Lung (tissue), 11 donors: ENCODE measurements at regions not wholly inside any gene's neighbourhood (a gene's known extent, or its start where the extent isn't known, plus 50 kb on each side); places are given as distances from the start of the nearest gene placed in this dataset.
"Not testable (repeated sequence)": the region's sequence is repeated elsewhere in the genome, so short reads cannot be mapped to it uniquely, and the experiment has no call there.

Experiments used
- ATAC-seq: fragments of 200-7000 bp; cut with Tn5 transposase; one replicate; pipeline ENCODE4 v1.9.1; 2020; ENCODE audit warnings: moderate number of reproducible peaks; ENCODE audit not compliant: insufficient read depth, low FRiP score
- DNase-seq, 3 donors: peaks; one replicate each; pipeline ENCODE4 v3.0.0-alpha.2; 2013 to 2017
- H3K27ac ChIP-seq, 2 donors: one replicate each; pipeline ENCODE4 v1.5.1; 2013; ENCODE audit warnings: mild to moderate bottlenecking in 2 of 2, moderate library complexity in 2 of 2, control low read depth in 1 of 2, inconsistent platforms in 1 of 2, low read depth in 1 of 2, low read length in 1 of 2
- H3K27me3 ChIP-seq, 3 donors: one replicate each; pipeline ENCODE4 v1.5.1; 2013; ENCODE audit warnings: low read length in 2 of 3; ENCODE audit not compliant: control insufficient read depth in 3 of 3, insufficient read depth in 3 of 3
- H3K36me3 ChIP-seq, 4 donors: one replicate each; pipeline ENCODE4 v1.5.1; 2013; ENCODE audit warnings: low read length in 4 of 4, mild to moderate bottlenecking in 1 of 4, moderate library complexity in 1 of 4; ENCODE audit not compliant: control insufficient read depth in 4 of 4, insufficient read depth in 4 of 4
- H3K4me1 ChIP-seq, 5 donors: one replicate each; pipeline ENCODE4 v1.5.1; 2013; ENCODE audit warnings: low read length in 5 of 5, mild to moderate bottlenecking in 2 of 5, moderate library complexity in 1 of 5; ENCODE audit not compliant: control insufficient read depth in 5 of 5, insufficient read depth in 5 of 5
- H3K4me3 ChIP-seq: one replicate; pipeline ENCODE4 v1.5.1; 2013; ENCODE audit warnings: mild to moderate bottlenecking, control low read depth, moderate library complexity
- H3K9ac ChIP-seq, 2 donors: one replicate each; pipeline ENCODE4 v1.5.1; 2013; ENCODE audit warnings: low read length in 2 of 2, control low read depth in 1 of 2; ENCODE audit not compliant: insufficient read depth in 1 of 2
- H3K9me3 ChIP-seq, 4 donors: one replicate each; pipeline ENCODE4 v1.5.1; 2013; ENCODE audit warnings: low read length in 3 of 4, mild to moderate bottlenecking in 1 of 4, moderate library complexity in 1 of 4; ENCODE audit not compliant: control insufficient read depth in 4 of 4, insufficient read depth in 3 of 4
- WGBS, 2 donors: extraction: QIAGEN DNeasy Blood & Tissue Kit; methylation state at CpG; one replicate each; pipeline ENCODE4 v1.1.7; 2013; 5-methylcytosine and 5-hydroxymethylcytosine counted together
- TF ChIP-seq, protein P1 (sequence below): IDR thresholded peaks from 2 replicates; pipeline ENCODE4 v1.5.1; 2012; ENCODE audit warnings: mild to moderate bottlenecking; ENCODE audit errors: control extremely low read depth, extremely low read depth
- donor health status: control.
- donor health status: control.
- donor health status: Bipolar disorder and iron deficiency.
- donor health status: healthy.
- donor health status: DM: yes; HTN: yes; CAD: no.

DNA sequence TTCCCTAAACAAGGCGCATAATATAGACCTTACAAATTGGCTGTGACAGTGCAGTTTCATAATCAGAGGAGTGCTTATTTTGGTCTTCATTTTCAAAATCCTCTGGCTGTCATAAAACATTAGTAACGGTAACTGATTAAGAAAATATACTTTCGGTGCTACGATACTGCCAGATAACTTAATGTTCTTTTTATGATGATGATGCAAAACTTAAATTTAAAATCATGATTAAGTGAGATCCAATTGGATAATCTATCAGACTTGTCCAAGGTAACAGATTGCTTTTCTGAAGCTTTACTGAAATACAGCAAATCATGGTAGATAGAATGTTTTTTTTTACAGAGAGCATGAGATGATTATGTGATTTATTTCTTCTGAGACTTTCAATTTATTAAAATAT lies 364.2 kb upstream of the CNTN3 start:
- TF ChIP-seq, protein P1, sequence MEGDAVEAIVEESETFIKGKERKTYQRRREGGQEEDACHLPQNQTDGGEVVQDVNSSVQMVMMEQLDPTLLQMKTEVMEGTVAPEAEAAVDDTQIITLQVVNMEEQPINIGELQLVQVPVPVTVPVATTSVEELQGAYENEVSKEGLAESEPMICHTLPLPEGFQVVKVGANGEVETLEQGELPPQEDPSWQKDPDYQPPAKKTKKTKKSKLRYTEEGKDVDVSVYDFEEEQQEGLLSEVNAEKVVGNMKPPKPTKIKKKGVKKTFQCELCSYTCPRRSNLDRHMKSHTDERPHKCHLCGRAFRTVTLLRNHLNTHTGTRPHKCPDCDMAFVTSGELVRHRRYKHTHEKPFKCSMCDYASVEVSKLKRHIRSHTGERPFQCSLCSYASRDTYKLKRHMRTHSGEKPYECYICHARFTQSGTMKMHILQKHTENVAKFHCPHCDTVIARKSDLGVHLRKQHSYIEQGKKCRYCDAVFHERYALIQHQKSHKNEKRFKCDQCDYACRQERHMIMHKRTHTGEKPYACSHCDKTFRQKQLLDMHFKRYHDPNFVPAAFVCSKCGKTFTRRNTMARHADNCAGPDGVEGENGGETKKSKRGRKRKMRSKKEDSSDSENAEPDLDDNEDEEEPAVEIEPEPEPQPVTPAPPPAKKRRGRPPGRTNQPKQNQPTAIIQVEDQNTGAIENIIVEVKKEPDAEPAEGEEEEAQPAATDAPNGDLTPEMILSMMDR, result no peak
- WGBS, 2 donors, result 89 to 91% methylated on average over 4 of the region's 4 CpGs
- Histone ChIP-seq H3K27ac (no peak overlapping the region), H3K36me3 (no peaks in the 10 kb centered on the region), H3K4me1 (no peaks in the 10 kb centered on the region), H3K9ac (no peak overlapping the region), H3K9me3 (no peaks in the 10 kb centered on the region), H3K27me3 (no peaks in the 10 kb centered on the region), H3K4me3 (no peak overlapping the region)
- ATAC-seq (no peak), DNase-seq (no peak)

DNA sequence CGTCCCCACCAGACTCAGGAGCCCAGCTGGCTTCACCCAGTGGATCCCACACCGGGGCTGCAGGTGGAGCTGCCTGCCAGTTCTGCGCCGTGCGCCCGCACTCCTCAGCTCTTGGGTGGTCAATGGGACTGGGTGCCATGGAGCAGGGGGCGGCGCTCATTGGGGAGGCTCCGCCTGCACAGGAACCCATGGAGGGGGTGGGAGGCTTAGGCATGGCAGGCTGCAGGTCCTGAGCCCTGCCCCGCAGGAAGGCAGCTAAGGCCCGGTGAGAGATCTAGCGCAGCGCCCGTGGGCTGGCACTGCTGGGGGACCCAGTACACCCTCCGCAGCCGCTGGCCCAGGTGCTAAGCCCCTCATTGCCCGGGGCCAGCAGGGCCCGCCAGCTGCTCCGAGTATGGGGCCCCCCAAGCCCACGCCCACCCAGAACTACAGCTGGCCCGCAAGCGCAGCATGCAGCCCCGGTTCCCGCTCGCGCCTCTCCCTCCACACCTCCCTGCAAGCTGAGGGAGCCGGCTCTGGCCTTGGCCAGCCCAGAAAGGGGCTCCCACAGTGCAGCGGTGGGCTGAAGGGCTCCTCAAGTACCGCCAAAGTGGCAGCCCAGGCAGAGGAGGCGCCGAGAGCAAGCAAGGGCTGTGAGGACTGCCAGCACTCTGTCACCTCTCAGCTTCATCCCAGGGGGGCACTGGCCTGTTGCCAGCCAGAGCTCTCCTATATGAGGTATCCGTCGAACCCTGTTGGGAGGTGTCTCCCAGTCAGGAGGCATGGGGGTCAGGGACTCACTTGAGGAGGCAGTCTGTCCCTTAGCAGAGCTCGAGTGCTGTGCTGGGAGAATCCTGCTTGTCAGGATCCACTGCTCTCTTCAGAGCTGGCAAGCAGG lies 370.8 kb upstream of the CNTN3 start:
- not testable (repeated sequence) for ATAC-seq, H3K9ac ChIP-seq, H3K36me3 ChIP-seq, H3K4me1 ChIP-seq, DNase-seq, H3K27ac ChIP-seq, H3K4me3 ChIP-seq, H3K27me3 ChIP-seq, H3K9me3 ChIP-seq
- 95 to 96% methylated on average over 32 to 34 of the region's 34 CpGs for WGBS, 2 donors

DNA sequence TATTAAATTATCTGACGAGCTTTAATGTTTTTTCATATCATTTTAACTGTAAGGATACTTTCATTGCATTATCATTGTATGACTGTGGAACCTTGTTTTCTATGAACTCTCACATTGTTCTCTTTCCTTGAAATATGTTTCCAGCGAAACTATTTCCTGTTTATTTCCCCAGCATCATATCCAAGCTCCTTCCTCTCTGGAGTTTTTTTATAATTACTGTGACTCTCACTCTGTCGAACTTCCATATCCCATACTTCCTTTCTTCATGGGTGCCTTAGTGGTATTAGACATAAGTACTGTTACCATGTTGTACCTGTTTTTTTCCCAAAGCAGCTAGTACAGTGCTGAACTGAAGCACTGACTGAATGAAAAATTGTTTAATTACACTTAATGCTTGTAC lies 373.6 kb upstream of the CNTN3 start:
- whole genome bisulfite sequencing, 2 donors, result 54 to 61% methylated on average over 3 of the region's 3 CpGs

DNA sequence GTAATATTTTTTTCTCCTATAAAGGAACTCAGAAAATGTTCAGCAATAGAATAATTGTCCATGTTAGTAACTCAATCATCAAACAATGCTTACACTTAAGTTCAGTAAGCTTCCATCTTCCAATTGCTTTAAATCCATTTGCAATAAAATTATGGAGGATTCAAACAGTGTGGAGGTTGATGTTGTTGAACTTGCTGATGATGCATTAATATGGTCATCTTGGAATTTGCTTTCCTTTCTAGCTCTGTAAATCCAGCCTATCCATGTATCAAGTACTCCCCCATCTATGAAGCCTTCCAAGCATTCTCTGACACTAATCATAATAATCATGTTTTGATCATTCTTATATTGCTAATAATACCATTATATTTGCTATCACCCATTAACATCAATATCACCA lies 378.4 kb upstream of the CNTN3 start:
- no peaks in the 10 kb centered on the region for H3K9me3 ChIP-seq
- H3K4me1 ChIP-seq, result no peaks in the 10 kb centered on the region
- H3K9ac ChIP-seq, result no peak overlapping the region
- ATAC-seq (no peak), DNase-seq (no peak)
- H3K36me3 ChIP-seq, result no peaks in the 10 kb centered on the region
- no peak overlapping the region for H3K4me3 ChIP-seq
- H3K27me3 ChIP-seq, result no peaks in the 10 kb centered on the region
- TF ChIP-seq, protein P1, result no peak
- H3K27ac ChIP-seq, result no peak overlapping the region

More for the DNA sequence above, 373.6 kb upstream of the CNTN3 start:
- H3K36me3 ChIP-seq, result no peaks in the 10 kb centered on the region
- H3K27me3 ChIP-seq, result no peaks in the 10 kb centered on the region
- no peak for ATAC-seq
- H3K4me3 ChIP-seq, result no peak overlapping the region
- no peak overlapping the region for H3K27ac ChIP-seq
- no peak overlapping the region for H3K9ac ChIP-seq
- TF ChIP-seq, protein P1, result no peak
- peaks cover 0 to 2% (median 0%) of the 10 kb centered on the region in 4 donors for H3K9me3 ChIP-seq
- no peaks in the 10 kb centered on the region for H3K4me1 ChIP-seq
- peak in 2 of 3 donors; percentile 5 to 13 for DNase-seq
